Calu3 (cell line): ENCODE measurements at regions not wholly inside any gene's neighbourhood (a gene's known extent, or its start where the extent isn't known, plus 50 kb on each side); places are given as distances from the start of the nearest gene placed in this dataset.

ENCODE experiments used
- BruUV-seq: library from RNA; stranded (reverse); fragments of 400-500 nt; replicated peaks from 2 replicates; lab custom pipeline; 2021; lab: Mats Ljungman, UMichigan
- CTCF ChIA-PET: fragments of 300-600 bp; sonication (Branson Sonifier 250); formaldehyde crosslinking; loops from one replicate; lab custom pipeline; 2022; ENCODE audit warnings: antibody characterized with exemption; lab: Charles Lee
- DNase-seq: peaks from one replicate; pipeline ENCODE4 v3.0.0; 2022
- H3K27ac Mint-ChIP-seq: one replicate; pipeline ENCODE4 v1.8.0; 2022; ENCODE audit warnings: mixed read lengths; ENCODE audit not compliant: unreplicated experiment
- H3K27me3 Mint-ChIP-seq: one replicate; pipeline ENCODE4 v1.8.0; 2022; ENCODE audit warnings: mixed read lengths; ENCODE audit not compliant: unreplicated experiment
- H3K36me3 Mint-ChIP-seq: one replicate; pipeline ENCODE4 v1.8.0; 2022; ENCODE audit warnings: mild to moderate bottlenecking, moderate library complexity, mixed read lengths; ENCODE audit not compliant: insufficient read depth, unreplicated experiment
- H3K4me1 Mint-ChIP-seq: one replicate; pipeline ENCODE4 v1.8.0; 2022; ENCODE audit warnings: mild to moderate bottlenecking, low read depth, mixed read lengths; ENCODE audit not compliant: unreplicated experiment
- H3K4me3 Mint-ChIP-seq: one replicate; pipeline ENCODE4 v1.8.0; 2022; ENCODE audit warnings: mild to moderate bottlenecking, low read depth, moderate library complexity, mixed read lengths; ENCODE audit not compliant: unreplicated experiment
- H3K9me3 Mint-ChIP-seq: one replicate; pipeline ENCODE4 v1.8.0; 2022; ENCODE audit warnings: low read depth, mixed read lengths; ENCODE audit not compliant: unreplicated experiment
- CTCF ChIP-seq: fragments of 200-600 bp; IDR thresholded peaks from one replicate; pipeline ENCODE4 v1.8.0; 2022; ENCODE audit warnings: antibody characterized with exemption; ENCODE audit not compliant: unreplicated experiment
- intact Hi-C: fragments of 100-400 bp; cut with micrococcal nuclease; formaldehyde crosslinking; loops from one replicate; pipeline ENCODE4 v1.10.0; 2022; ENCODE audit not compliant: unreplicated experiment

- intact Hi-C loops = no loop called here
- H3K9me3 Mint-ChIP-seq = peaks cover 3% of the 10 kb centered on the region
These were observed 212.7 kb upstream of the CADM1 start for GRCh38 chr11:115716601-115717529.

GRCh38 chr11:115716080-115716479 lies 211.9 kb upstream of the CADM1 start:
- TF ChIP-seq CTCF = no peak
- no TSS peak for BruUV-seq
- Mint-ChIP-seq H3K36me3 (no peaks in the 10 kb centered on the region), H3K4me1 (no peaks in the 10 kb centered on the region), H3K4me3 (no peak overlapping the region), H3K9me3 (peaks cover 3% of the 10 kb centered on the region), H3K27ac (no peak overlapping the region), H3K27me3 (no peaks in the 10 kb centered on the region)
- CTCF ChIA-PET = no interaction called here
- intact Hi-C loops = no loop called here
- DNase-seq = no peak

More at GRCh38 chr11:115716601-115717529, 212.7 kb upstream of the CADM1 start:
- no peaks in the 10 kb centered on the region for H3K27me3 Mint-ChIP-seq
- CTCF ChIA-PET = interaction anchor here (0.7 kb wide), 1 partner anchor 22 kb away, joined by 8 read pairs; no protein-coding TSS in a partner anchor
- no peaks in the 10 kb centered on the region for H3K36me3 Mint-ChIP-seq
- BruUV-seq = no TSS peak
- H3K4me3 Mint-ChIP-seq = no peak overlapping the region
- H3K27ac Mint-ChIP-seq = no peak overlapping the region
- no peaks in the 10 kb centered on the region for H3K4me1 Mint-ChIP-seq
- DNase-seq = no peak
- no peak for TF ChIP-seq CTCF

DNA sequence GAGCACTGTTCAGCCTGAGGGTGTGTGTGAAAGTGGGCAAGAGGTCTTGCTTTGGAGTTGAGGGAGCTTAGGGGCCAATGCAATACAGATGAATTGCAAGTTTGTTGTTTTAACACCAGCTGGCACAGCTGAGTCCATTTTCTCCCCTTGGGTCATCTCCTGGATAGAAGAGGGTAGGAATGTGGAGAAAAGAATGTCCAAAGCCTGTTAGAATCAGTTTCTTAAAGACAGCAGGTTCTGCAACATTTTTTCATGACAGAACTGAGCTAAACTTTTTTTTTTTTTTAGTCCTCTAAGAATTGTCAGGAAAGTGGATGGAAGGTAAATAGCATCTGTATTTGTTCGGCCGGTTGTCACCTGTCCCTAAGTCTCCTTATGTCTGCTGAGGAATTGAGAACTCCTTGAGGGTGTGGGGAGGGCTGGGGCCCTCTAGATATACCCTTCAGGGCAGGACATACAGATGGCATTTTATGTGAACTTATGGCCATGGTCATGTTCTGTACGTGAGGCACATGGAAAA lies 211.1 kb upstream of the CADM1 start:
- no peak for DNase-seq
- CTCF ChIA-PET = no interaction called here
- peaks cover 3% of the 10 kb centered on the region for H3K9me3 Mint-ChIP-seq
- no peak overlapping the region for H3K27ac Mint-ChIP-seq
- TF ChIP-seq CTCF = no peak
- H3K36me3 Mint-ChIP-seq = no peaks in the 10 kb centered on the region
- H3K27me3 Mint-ChIP-seq = no peaks in the 10 kb centered on the region
- no peak overlapping the region for H3K4me3 Mint-ChIP-seq
- H3K4me1 Mint-ChIP-seq = no peaks in the 10 kb centered on the region
- BruUV-seq = no TSS peak
- intact Hi-C loops = no loop called here

DNA sequence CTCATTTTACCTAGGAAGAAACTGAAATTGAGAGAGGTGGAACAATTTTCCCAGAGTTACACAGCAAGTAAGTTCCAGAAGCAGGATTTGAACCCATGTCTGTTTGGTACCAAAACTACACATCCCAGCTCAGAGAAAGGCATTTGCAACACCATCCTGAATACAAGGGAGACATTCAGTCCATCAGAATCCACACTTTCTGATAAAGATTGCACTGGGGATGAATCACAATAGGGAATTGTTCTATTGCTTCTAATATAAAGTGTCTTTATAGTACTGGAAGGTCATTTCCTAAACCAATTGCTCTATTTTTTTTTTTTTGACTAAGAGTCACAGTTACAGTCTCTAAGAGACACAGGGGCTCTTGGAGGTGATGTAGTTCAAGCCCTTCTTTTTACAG lies 208.1 kb upstream of the CADM1 start:
- no peak for TF ChIP-seq CTCF
- H3K27ac Mint-ChIP-seq = no peak overlapping the region
- CTCF ChIA-PET = no interaction called here
- peaks cover 9% of the 10 kb centered on the region for H3K9me3 Mint-ChIP-seq
- H3K4me1 Mint-ChIP-seq = no peaks in the 10 kb centered on the region
- intact Hi-C loops = no loop called here
- H3K4me3 Mint-ChIP-seq = no peak overlapping the region
- no peak for DNase-seq
- no peaks in the 10 kb centered on the region for H3K27me3 Mint-ChIP-seq
- H3K36me3 Mint-ChIP-seq = no peaks in the 10 kb centered on the region
- no TSS peak for BruUV-seq
